ENCODE measurements at regions not wholly inside any gene's neighbourhood (a gene's known extent, or its start where the extent isn't known, plus 50 kb on each side); places are given as distances from the start of the nearest gene placed in this dataset.

- TF ChIP-seq, protein P1, sequence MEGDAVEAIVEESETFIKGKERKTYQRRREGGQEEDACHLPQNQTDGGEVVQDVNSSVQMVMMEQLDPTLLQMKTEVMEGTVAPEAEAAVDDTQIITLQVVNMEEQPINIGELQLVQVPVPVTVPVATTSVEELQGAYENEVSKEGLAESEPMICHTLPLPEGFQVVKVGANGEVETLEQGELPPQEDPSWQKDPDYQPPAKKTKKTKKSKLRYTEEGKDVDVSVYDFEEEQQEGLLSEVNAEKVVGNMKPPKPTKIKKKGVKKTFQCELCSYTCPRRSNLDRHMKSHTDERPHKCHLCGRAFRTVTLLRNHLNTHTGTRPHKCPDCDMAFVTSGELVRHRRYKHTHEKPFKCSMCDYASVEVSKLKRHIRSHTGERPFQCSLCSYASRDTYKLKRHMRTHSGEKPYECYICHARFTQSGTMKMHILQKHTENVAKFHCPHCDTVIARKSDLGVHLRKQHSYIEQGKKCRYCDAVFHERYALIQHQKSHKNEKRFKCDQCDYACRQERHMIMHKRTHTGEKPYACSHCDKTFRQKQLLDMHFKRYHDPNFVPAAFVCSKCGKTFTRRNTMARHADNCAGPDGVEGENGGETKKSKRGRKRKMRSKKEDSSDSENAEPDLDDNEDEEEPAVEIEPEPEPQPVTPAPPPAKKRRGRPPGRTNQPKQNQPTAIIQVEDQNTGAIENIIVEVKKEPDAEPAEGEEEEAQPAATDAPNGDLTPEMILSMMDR (IDR thresholded peaks at IDR 0.05) = no peak
- no peak for TF ChIP-seq POLR2A (IDR thresholded peaks at IDR 0.05)
Observed at GRCh38 chr4:130703211-130703935, 1607.4 kb downstream of the C4orf33 start.
